Putamen (tissue), 1 donor: ENCODE measurements at regions not wholly inside any gene's neighbourhood (a gene's known extent, or its start where the extent isn't known, plus 50 kb on each side); places are given as distances from the start of the nearest gene placed in this dataset.
A peak's percentile ranks its signal among the peaks of the same experiment; 100 is the strongest.

Experiments used
- DNase-seq: peaks from one replicate; pipeline ENCODE4 v3.0.0-alpha.2; 2016; ENCODE audit warnings: low spot score

DNA sequence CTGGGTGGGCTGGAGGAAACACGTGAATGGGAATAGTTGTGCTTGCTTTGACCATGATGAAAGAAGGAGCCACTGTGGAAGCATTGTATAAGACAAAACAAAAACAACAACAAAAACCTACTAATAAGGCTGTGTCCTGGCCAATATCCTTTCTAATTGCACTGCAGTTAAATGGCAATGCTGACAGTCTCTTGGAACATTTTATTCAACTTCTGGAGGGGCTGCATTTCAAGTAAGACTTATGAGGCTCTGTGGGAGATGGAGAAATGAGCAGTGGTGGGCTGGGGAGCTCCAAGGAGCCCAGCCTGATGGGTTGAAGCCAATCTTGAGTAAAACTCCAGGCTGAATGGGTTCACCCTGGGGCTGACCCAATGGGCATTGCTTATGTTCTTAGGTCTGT, 99.8 kb upstream of the ROPN1 start:
- DNase-seq, result peak; percentile 12

DNA sequence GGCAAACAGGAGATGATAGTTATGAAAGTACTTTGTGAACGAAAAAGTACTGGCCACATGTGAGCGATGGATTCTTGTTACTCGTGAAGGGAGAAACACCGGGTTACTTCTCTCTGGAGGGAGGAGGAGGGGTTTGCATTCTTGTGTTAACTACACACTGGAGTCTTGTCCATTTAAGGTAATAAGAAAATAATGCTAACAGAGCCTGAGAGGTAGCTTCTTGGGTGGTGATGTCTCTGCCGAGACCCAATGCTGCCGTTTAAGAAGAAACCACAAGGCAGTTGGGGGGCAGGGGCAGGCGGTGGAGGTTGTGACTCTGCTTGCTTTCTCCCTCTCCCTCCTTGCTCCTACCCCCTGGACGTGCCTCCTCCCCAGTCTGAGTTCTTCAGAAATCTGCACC, 100.9 kb upstream of the ROPN1 start:
- DNase-seq, result no peak

DNA sequence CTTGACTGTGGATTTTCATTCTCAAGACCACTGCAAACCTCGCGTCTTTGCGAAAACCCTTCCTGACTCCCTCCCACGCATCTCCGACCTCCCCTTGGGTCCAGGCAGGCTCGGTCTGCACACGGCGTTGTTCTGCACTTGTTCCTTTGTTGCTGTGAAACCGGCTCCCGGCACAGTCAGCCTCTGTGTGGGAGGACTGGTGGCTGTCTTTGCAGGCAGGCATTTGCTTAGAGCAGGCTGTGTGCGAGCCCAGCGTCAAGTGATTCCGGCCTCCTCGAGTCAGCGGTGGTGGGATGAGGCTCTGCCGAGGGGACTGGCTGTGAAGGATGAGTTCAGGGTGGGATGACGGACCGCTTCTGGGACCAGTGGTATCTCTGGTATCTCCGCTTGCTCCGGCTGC, 102.6 kb upstream of the ROPN1 start:
- DNase-seq, result no peak

DNA sequence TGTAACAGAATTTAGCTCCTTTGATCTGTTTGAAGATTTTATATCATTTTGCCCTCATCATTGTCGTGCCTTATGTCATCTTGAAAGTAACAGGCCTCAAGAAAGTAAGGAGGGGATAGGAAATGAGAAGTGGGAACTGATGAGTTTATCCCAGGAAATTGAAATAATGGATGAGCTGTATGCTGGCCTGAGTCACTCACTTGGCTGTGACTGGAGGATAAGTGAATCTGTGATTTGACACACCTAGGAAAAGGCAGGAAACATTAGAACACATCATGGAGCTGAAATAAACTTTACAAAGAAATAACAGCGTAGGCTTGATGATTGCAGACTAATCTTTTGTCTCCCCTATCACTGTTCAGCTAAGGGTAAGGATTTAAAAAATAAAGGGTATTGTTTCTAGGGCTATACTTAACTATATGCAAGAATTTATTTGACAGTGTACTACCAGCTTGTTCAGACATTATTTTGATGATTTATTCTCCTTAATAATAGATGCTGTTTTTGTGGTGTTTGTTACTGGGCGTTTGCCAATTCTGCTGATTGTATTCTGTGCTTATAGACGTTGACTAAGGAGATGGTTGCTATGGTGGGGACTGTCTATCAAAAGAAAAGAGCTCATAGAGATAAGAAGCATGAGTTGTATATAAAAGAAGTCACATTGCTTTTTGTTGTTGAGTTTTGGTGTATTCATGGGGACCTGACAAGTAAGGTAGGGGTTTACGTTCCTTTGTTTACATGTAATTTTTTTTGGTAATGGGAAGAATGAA, 105.6 kb upstream of the ROPN1 start:
- DNase-seq, result no peak

DNA sequence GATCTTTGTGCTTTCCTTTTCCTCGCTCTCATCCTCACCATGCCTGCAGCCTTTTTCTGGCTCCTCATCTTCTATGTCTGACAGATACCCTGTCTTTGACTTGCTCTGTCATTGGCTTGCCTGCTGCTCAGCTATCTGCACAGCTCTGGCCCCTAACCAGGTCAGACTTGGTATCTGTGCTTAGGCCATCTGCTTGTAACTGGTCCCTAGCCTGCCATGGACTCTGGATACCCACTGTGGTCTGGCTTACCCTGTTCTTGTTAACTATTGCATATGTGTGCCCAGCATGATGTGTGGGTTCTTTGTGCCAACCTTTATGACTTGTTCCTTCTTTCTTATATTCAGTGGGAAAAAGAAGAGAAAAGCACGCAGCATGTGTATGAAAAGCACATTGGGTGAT, 109.7 kb upstream of the ROPN1 start:
- no peak for DNase-seq

DNA sequence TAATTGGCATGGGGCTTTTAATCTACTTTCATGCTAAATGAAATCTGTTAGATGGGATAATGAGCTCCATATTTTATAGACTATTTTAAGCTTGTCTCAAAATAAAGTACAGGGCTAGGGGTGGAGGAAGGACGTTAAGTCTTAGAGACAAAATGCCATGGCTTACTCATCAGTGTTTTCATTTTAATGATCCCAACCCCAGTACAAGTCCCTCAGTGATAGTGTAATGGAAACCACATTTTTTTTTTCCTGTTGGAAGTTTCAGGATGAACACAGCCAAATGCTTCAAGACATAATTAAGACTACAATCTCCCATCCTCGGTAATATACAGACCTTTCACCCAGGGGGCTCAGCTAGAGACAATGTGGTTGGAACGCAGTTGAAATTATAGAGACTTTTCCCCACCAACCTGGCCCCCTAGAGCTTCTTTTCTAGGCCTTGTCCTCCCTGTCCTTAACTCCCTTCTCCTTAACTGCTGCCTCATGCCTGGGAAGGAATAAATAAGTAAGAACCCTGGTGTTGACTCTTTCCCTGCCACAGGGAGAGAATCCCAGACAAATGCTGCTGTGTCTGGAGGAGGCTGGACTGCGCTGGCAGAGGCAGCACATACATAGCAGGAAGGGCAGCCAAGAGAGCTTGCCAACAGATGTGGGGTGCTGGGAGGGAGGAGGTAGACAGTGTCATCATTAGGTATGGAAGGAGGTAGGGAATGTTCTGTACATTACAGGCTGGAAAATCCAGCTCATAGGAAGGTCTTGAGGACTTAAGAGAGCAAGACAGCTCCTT, 115.4 kb upstream of the ROPN1 start:
- DNase-seq, result no peak

DNA sequence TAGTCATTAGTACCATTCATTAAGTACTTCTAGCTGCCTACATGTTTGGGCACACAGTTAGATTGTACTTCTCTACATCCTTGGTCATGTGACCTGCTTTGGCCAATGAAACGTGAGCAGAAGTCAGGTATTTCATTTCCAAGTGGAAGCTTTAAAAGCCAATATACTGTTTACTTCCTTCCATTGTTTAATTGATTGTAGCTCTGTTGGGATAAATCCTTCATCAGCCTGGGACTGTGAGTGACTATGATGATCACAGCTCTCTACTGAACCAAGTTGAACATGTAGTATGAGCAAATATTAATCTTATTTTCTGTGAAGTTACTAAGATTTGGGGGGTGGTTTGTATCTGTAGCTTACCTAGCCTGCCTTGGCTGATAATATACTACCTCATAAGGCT, 116.5 kb upstream of the ROPN1 start:
- DNase-seq, result no peak

DNA sequence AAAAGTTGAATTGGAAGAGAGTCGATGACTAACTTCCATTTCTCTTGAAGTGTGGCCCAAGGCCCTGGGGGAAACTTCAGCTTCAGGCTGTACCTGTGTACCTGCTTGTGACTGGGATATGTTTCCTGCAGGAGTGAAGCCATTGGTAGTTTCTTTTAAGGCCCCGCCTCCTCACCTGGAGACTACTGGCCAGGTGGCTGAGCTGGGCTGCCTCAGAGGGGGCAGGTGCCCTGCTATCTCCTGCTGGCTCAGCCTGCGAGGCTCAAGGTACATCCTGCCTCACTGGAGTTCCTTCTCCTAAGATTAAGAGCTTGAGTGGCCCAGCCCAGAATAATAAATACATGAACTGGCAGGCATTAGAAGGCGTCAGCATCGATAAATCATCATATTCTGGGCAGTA, 121.6 kb upstream of the ROPN1 start:
- no peak for DNase-seq

DNA sequence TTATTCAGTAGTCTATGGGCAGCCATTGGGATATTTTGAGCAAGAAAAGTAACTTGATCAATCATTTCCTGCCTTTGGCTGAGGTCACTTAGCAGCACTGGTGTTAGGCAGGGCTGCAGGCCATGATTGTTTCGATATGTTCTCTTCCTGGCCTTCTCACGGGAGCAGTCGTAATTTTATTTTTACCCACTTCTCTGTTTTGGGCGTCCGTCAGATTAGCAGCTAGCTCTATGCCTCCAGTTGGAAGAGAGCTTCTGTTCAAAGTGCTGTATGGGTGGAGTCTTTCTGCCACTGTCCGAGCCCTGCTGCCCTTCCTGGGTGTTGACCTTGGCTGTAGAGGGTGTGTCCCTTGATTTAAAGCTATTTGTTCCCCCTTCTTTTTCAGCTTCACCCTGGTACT, 123.4 kb upstream of the ROPN1 start:
- no peak for DNase-seq

DNA sequence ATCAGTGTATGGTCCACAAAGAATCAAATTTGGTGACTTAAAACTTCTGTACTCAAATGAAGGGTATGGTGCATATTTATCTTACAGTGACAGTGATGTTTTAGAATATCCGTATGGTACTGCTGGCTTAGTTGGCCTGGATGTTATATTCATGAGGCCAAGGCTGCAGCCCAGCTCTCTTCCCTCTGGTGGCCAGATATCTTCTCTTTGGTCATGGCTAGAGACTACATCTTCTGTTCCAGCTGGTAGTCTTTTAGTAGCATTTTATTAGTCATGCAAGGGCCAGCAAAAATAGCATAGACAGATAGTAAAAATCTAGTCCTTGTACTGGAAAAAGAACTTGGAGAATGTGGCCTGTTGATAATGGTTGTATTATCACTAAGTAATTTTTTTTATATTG, 124.0 kb upstream of the ROPN1 start:
- DNase-seq, result no peak

DNA sequence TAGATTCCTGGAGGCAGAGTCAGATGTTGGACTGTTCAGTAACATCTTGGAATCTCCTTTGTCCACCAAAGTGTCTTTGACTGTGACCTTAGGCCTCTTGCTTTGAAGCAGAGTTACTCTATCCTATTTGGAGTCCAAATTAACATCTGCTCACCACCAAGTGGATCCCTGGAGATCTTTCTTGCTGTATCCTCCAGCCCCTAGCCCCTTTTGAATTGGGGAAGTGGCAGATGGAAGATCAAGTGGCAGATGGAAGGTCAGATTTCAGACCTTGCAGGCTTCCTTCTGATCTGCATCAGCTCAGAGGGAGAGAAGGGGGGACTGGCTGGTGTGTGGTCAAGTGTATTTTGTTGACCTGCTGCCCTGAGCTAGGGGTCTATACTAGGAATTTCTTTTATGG, 125.0 kb upstream of the ROPN1 start:
- no peak for DNase-seq

DNA sequence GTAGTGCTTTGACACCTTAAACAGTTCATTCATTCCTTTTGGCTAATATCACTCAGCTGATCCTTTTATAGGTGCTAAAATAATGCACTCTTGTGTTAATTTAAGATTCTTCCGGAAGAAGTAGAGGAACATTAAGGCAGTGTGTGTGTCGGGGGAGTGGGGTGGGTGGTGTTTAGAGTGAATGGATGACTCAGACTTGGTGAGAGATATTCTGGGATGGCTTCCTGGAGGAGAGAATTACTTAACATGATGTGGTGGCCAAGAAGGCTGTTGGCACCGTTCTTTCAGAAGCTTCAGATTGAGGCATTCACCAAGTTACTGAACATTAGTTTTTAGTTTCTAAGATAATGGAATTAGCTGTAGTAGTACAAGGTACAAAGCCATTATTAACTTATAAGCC, 125.6 kb upstream of the ROPN1 start:
- peak; percentile 82 for DNase-seq

DNA sequence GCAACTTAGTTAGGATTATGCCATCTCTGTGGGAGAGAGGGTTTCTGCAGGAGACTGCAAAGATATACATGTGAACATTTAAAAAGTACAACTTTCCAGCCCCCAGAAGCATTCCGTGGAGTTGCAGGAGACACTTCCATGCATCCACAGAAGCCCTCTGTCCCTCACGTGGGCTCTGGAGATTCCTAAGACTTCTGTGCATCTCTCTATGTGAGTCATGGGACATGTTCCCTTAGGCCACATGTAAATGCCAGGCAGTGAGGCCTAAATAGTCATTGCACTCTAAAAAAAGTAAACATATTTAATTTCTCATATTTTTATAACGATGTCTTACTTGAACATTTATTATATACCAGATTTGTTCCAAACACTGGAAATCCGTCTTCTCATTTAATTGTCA, 126.5 kb upstream of the ROPN1 start:
- no peak for DNase-seq

DNA sequence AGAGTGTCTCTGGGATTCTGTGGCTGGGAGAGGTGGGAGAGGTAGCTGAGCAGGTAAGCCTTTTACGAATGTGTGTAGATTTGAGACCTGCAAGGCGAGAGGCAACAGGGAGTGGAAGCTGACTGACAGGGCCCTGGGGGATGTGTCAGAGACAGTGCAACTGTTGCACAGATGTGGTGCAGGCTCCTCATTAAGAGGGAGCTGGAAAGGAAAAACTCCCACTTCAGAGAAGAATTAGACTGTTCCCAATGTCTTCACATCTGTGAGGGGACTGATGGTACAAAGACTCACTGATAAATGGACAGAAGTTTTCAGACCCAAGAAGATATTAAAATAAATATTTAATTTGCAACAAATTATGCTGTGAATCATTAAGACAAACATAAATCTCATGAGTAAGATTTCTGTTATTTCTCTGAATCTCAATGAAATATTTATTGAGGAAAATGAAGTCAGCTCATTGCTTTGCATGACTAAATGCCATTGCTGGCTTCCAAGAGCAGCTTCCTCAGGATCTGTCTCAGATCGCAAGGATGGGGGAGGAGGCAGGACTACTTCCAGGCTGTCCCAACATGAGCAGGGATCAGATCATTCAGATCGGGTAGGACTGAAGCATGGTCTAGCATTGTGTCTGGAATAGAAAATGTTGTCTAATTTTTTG, 127.3 kb upstream of the ROPN1 start:
- DNase-seq, result no peak

DNA sequence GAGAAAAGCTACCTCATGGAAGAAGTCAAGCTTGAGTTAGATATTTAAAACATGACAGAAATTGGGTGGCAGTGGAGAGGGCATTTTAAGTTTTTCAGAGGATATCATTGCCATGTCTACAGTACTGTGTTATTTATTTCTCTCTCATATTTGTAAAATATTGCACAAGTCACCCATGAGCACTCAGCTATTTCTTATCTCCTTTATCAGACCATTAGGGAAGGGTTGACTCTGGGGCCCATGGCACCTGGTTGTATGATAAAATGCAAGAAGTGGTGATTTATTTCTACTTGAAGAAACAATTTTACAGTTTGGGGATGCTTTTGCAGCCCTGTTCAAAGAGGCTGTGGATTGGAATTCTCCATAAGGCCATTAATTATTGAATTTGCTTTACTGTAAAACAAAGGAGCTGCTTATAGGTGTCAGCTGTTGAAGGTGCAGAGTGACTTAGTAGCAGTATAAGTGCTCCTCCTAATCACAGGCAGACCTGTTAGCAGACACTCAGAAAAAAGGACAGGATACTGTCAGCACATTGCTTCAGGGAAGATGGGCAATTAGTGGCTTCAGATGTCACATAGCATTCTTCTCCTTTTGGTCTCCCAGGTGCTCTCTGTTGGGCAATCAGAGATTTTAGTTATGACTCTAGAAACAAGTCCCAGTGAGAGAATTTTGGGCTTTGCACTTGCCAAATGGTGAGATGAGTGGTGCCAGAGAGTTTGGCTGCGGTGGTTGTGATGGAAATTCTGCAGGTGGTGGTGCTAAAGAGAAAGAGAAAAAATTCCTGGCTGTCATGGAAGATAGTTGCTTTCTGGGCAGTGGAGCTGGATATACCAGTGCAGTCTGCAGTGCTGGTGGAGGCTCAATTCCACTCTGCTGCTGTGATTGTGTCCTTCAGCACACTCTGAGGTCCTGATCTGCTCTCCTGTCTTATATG, 129.7 kb upstream of the ROPN1 start:
- no peak for DNase-seq

DNA sequence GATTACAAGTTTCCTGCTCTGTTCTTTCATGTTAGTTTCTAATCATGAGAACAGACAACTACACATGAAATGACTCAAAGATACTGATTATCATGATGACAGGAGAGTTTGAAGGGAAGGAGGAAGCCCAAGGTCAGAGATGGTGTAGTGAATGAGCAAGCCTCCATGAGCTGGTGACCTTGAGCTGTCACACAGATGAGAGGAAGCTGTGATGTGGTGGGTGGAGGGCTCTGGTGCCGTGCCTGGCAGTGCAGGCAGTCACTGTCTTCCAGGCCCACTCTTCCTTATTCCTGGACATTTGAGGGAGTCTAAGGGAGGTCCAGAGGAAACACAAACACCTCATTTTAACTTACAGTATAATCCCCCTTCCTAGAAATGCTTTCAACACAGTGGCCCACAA, 133.4 kb upstream of the ROPN1 start:
- no peak for DNase-seq

DNA sequence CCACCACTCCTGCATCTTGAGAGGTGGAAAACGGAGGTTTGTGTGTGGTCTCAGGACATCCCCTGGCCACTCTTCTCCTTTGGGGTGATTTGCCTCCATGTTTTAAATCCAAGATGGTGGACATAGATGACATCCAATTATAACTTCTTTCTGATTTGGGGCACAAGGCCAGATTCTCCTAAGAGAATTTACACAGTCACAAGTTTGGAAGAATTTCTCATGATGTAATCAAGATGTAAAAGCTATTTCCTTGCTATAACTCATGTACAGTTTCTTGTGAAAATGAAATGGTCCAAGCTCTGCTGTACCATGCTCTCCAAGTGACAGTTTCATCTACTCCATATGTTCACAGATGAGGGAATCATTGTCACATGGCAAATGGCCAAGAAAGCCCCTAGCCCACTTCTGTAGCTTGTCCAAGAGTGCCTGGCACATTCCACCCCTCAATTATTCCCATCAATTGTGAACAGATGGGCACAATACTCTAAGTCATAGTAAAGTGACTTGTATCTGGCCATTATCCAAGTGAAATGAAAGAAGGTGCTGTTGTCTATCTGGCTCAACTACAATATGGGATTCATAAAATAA, 134.6 kb upstream of the ROPN1 start:
- DNase-seq, result no peak

DNA sequence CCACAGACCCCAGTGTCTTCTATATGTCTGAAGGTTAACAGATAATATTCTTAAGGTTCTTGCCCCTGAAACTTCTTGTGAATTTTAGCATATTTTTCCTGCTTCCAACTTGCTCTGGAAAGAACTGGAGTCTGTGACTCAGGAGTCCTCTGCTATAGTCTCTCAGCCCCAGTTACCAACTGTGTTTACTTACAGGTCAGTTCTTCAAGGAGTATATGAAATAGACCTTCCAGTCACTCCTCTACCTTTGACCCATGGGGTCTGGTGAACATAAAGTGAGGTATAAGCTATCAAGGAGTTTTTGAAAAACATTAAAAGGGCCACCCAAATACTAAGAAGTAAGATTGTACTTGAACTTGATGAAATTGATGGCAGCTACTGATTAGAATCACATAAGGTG, 139.2 kb upstream of the ROPN1 start:
- no peak for DNase-seq

DNA sequence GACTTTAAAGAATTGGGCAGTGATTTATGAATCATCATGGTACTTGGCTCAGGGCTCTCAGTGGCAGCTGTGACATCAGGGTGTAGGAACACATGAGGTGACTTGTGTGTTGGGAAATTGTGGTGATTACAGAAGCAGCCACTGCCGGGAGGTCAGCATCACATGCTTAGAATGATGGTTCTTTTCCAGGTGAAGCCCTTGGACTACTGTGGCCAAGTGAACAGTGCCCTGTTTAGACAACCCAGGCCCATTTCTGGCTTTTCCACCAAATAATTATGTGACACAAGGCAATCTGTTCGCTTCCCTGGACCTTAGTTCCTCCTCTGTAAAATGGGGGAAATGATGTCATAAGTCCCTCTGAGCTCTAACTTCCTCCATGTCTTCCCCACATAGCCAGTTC, 139.7 kb upstream of the ROPN1 start:
- DNase-seq, result no peak

DNA sequence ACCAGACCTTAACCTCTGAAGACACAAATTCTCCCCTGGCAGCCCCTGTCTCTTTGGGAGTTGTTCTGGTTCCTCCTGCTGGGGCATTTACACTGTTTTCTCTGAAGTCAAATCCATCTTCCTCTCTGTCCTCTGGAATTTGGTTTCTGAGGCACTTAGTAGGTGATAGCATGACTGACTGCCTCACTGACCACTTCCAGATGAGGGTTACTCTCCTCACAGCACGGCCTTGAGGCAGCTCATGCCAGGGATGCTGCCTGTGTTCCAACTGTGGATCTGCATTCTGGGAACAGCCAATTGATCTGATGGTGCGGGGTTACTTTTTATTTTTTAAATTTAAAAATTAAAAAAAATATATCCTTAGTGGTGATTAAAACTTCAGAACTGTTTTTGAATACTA, 140.9 kb upstream of the ROPN1 start:
- no peak for DNase-seq

DNA sequence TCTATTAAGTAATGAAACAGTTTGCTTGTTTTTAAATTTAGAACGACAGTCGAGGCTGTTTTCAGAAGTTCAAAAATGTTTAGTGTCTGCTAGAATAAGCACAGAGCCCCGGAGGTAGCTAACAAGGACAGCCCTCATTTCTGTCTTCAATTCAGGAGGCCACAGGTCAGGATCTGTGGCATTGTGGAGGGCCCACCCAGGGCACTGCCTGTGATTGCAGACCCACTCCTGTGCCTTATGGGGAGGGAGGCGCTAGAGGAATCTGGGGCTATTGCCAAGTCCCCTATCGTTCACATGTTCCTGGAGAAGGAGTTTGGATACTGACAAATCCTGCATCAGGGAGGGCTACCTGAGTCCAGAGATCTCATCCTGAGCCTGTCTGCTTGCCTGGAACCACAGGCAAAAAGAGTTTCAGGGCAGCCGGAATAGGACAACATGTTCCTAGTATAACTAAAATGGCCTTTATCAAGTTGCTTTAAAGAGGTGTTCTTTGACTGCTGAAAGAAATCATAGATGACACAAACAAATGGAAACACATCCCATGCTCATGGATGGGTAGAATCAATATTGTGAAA, 141.5 kb upstream of the ROPN1 start:
- DNase-seq, result no peak
